Transverse colon (tissue), 4 donors: ENCODE measurements at regions not wholly inside any gene's neighbourhood (a gene's known extent, or its start where the extent isn't known, plus 50 kb on each side); places are given as distances from the start of the nearest gene placed in this dataset.

ENCODE experiments used
- CTCF ChIP-seq, 5 experiments: fragments of 200-600 bp in 3 of 5; fragments of 450-650 bp in 2 of 5; sonication (generic) in 3 of 5; IDR thresholded peaks; 1 replicate in 2 of 5; 2 replicates in 3 of 5; pipeline ENCODE4 v1.5.1; 2016 to 2017; ENCODE audit warnings: antibody characterized with exemption in 5 of 5, inconsistent platforms in 3 of 5, mild to moderate bottlenecking in 2 of 5, moderate library complexity in 1 of 5
- EP300 ChIP-seq: sonication (generic); formaldehyde crosslinking; IDR thresholded peaks from one replicate; pipeline ENCODE4 v1.6.1; 2017; ENCODE audit warnings: antibody characterized with exemption, low read depth
- POLR2A ChIP-seq: fragments of 450-650 bp; IDR thresholded peaks from one replicate; pipeline ENCODE4 v1.6.1; 2016; ENCODE audit warnings: antibody characterized with exemption, mild to moderate bottlenecking, moderate library complexity
- POLR2AphosphoS5 ChIP-seq, 3 donors: sonication (generic); formaldehyde crosslinking; IDR thresholded peaks; one replicate each; pipeline ENCODE4 v1.6.1; 2016; ENCODE audit warnings: antibody characterized with exemption in 3 of 3

GRCh38 chr3:18483226-18483625 is 58.1 kb upstream of the SATB1 start:
- no peak for TF ChIP-seq CTCF (IDR thresholded peaks at IDR 0.05)
- TF ChIP-seq POLR2A, result no peak
- TF ChIP-seq EP300, result no peak
- no peak for TF ChIP-seq POLR2AphosphoS5 (IDR thresholded peaks at IDR 0.05)
